ENCODE measurements at regions not wholly inside any gene's neighbourhood (a gene's known extent, or its start where the extent isn't known, plus 50 kb on each side); places are given as distances from the start of the nearest gene placed in this dataset.

DNA sequence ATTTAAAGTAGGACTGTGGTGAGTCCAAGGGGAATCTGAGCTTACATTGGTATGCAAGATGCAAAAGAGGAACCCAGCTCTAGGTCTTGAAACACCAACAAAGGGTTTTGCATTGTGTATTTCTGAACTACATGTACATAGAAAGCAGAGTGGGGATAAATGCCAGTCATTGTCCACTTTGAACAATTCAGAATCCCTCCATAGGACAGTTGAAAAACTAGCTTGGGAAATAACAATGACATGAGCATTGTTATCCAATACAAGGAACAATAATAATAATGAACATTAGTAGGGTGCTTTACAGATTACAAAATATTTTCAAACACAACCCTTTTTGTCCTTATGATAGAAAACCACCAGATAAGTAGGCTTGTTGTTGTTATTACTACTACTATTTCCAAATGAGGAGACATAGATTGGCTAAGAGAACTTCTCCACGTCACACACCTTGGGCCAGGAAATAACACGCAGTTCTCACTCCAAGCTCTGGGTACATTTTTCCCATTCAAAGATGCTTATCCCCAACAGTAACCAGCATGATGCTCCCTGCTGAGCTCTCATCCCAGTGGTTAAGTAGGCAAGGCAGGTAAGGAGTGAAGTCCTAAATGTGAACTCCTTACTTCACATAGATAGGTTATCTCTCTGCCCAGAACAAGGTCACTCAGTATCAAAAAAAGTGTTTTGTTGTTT is 51.7 kb upstream of the RASSF8 start:
- H3K4me1 ChIP-seq (ENCODE audit: insufficient read depth, low read length) = no peaks in the 10 kb centered on the region
- no peak overlapping the region for H2AFZ ChIP-seq (ENCODE audit: low read depth, low read length)
- H3K9ac ChIP-seq (ENCODE audit: low read depth, low read length) = no peak overlapping the region
- no peaks in the 10 kb centered on the region for H4K20me1 ChIP-seq (ENCODE audit: insufficient read depth, low read length)
- no peaks in the 10 kb centered on the region for H3K36me3 ChIP-seq (ENCODE audit: insufficient read depth, low read length)
- no peak for ATAC-seq (ENCODE audit: insufficient read depth, low read depth)
- H3K27me3 ChIP-seq (ENCODE audit: insufficient read depth, low read length, poor library complexity) = no peaks in the 10 kb centered on the region
- TF ChIP-seq EZH2 (IDR thresholded peaks at IDR 0.05; ENCODE audit: borderline replicate concordance, low read depth, low read length, severe bottlenecking) = no peak
- TF ChIP-seq, protein P1, sequence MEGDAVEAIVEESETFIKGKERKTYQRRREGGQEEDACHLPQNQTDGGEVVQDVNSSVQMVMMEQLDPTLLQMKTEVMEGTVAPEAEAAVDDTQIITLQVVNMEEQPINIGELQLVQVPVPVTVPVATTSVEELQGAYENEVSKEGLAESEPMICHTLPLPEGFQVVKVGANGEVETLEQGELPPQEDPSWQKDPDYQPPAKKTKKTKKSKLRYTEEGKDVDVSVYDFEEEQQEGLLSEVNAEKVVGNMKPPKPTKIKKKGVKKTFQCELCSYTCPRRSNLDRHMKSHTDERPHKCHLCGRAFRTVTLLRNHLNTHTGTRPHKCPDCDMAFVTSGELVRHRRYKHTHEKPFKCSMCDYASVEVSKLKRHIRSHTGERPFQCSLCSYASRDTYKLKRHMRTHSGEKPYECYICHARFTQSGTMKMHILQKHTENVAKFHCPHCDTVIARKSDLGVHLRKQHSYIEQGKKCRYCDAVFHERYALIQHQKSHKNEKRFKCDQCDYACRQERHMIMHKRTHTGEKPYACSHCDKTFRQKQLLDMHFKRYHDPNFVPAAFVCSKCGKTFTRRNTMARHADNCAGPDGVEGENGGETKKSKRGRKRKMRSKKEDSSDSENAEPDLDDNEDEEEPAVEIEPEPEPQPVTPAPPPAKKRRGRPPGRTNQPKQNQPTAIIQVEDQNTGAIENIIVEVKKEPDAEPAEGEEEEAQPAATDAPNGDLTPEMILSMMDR (IDR thresholded peaks at IDR 0.05; ENCODE audit: borderline replicate concordance, extremely low read depth, low read length, poor library complexity, severe bottlenecking) = no peak
- no peak overlapping the region for H3K4me2 ChIP-seq (ENCODE audit: insufficient read depth, low read length)
- no peaks in the 10 kb centered on the region for H3K9me3 ChIP-seq (ENCODE audit: insufficient read depth, low read length, severe bottlenecking)
- no peak overlapping the region for H3K27ac ChIP-seq (ENCODE audit: low read length)
- H3K4me3 ChIP-seq (ENCODE audit: low read depth in 1 of 2, low read length in 2 of 2) = no peak overlapping the region
- DNase-seq = no peak
- no peaks in the 10 kb centered on the region for H3K79me2 ChIP-seq (ENCODE audit: insufficient read depth, low read length)

Measured in DND-41 (cell line).